Hepatic stellate cell (primary cell): ENCODE measurements at regions not wholly inside any gene's neighbourhood (a gene's known extent, or its start where the extent isn't known, plus 50 kb on each side); places are given as distances from the start of the nearest gene placed in this dataset.

Experiments
- DNase-seq: peaks from one replicate; pipeline ENCODE4 v3.0.0; 2011; ENCODE audit warnings: low spot score

DNA sequence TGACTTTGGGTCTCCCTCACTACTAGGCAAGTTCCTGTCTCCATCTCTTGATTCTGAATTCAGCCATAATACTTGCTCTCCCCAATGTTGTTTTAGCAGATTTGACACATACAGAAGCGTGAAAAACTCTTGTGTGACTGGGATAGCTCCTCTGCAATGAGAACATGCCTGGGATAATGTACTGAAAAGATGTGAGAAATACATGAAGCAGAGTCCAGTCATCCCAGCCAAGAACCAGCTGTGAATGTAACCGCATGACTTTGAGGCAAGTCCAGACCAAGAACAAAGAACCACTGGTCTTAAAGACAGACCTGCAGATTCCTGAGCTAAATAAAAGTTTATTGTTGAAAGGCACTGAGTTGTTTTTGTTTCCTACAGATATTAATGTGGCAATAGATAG, 135.0 kb downstream of the NMUR2 start:
- no peak for DNase-seq

DNA sequence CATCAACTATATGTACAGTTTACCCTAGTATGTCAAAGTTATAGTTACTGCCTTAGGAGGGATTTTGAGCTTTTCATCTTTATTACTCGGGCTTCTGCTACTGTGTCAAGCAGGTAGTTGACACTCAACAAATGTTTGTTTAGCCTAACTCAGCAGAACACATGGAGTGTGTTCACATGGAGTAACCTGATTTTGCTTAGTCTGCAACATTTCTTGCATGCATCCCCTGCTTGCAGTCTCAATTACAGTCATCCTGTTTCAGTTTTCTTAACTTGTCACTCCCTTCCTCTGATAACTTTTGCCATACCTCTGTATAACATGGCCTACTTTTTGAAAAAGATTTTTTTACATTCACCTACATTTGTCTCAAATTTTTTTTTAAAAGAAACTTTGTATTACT, 135.5 kb downstream of the NMUR2 start:
- DNase-seq, result no peak

- DNase-seq, result no peak
Observed at GRCh38 chr5:152264645-152265254, 140.3 kb downstream of the NMUR2 start.

GRCh38 chr5:152262667-152263066, 142.4 kb downstream of the NMUR2 start:
- DNase-seq, result no peak

DNA sequence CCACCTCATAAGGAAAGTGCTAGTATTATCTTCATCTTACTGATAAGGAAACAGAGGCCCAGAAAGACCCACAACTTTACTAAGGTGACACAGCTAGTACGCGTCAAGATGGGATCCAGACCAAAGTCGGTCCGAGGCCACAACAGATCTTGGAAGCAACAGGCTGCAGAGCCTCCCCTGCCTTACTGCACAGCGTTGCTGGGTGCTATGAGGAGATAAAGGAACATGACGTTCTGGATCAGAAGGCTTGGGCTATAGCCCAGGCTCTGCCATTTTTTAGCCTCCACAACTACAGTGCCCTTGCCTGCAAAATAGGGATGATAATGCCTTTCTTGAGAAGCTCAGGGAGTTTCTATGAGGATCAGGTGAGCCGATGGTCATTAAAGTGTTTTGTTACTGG, 144.1 kb downstream of the NMUR2 start:
- DNase-seq, result no peak

GRCh38 chr5:152259702-152260101, 145.4 kb downstream of the NMUR2 start:
- no peak for DNase-seq

- DNase-seq, result no peak
Observed at GRCh38 chr5:152256580-152256979, 148.5 kb downstream of the NMUR2 start.

- DNase-seq, result no peak
Observed at GRCh38 chr5:152255411-152255810, 149.7 kb downstream of the NMUR2 start.

DNA sequence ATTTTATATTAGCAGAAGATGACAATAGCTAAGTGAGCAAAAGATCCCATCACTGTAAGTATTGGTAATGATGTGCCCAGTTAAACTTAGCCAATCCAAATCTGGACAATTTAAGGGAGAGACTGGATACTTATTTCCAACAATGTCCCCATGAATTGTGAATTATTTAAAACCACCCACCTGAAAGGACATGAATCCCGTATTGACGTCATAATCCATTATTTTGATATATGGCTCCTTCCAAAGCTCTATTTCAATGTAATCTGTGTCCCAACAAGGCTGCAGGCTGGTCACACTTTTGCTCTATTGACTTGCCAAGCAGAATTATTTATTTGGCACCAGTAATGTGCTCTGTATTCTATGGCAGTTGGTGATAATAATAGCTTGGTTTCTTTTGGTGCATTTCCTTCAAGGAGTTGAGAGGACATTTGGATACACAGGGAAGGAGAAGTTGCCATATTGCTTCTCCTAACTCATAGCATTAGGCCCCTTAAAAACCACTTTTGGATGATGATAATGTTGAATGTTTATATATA, 157.2 kb downstream of the NMUR2 start:
- DNase-seq, result no peak

DNA sequence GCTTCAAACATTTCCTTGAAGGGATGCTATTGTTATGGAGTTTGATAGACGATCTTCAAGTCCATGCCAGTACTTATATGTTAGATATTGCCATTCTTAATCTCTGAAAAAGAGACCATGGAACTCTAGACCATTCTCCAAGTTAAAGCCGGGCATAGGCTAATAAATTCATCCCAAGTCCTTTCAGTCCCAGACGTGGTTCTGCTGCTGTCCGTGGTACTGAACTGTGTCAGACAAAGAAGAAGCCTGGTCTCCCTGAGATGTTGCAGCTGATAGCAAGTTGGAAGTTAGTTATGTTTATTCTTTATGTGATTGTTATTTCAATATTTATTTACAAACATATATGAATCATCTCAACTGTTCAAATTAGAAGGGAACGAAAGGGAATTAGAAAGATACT, 158.7 kb downstream of the NMUR2 start:
- DNase-seq, result no peak

DNA sequence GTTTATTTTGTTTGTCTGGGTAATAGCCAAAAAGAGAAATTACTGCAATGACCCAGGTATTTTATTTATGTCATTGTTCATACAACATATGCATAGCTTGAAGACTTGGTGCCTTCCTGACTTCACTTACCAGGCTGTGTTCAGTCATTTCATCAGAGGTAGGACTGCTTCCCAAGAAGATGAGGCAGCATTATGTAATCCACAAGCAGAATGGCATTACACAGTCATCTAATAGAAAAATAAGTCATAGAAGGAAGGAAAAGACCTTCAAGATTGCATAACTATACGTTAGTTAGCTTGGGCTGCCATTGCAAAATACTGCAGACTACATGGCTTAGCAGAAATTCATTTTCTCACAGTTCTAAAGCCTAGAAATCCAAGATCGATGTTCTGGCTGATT, 167.5 kb downstream of the NMUR2 start:
- no peak for DNase-seq

DNA sequence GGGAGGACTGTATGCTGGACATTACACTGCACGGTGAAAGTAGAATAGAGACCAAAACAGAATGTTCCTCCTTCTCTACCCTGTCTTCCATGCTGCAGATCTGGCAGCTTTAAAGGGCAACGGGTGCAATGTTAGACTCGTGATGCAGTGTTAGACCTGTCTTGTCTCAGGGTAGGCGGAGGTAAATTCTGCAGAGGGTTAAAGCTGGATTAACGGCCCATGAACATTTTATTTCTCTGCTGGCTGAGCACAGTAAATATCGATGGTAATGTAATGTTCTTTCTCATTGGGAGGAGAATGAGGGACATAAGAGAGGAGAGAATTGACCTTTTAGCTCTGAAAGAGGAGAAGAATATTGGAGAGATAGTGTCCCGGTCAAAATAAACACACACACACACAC, 178.9 kb downstream of the NMUR2 start:
- no peak for DNase-seq

DNA sequence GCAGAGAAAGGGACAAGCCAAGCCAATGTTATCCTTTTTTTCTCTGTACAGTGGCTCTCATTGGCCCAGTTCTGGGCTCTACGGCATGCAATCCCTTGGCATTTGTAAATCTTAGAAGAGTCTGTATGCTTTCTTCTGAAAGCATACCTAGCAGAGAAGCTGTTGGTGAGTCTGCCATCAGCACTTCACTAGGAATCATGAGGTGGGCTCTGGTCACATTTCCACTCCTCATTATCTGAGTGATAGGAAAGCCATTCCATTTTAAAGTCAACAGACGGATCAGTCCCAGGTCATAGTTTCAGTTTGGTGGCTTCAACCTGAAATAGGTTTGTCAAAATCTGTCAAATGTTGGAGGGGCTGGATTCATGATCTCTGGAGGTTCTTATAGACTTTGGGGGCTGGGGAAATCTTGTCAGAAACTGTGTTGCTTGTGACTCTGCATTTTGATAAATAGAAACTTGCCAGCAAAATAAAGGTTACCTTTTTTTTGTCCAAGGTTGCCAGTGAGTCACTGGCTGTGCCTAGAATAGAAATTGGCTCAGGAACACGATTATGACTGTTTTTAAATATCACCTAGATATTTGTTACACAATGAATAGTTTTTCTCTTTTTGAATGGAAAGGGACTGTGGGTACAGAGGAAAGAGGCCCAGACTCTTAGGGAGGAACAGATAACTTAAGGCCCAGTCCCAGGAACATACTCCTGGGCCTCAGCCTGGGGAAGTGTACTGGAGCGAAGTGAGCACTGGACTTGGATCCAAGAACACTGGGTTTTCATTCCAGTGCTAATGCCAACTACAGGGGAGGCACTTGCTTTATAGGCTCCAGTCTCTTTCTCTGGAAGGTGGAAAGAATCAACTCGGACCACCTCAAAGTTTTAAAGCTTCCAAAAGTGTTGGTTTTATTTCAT, 183.1 kb downstream of the NMUR2 start:
- no peak for DNase-seq

DNA sequence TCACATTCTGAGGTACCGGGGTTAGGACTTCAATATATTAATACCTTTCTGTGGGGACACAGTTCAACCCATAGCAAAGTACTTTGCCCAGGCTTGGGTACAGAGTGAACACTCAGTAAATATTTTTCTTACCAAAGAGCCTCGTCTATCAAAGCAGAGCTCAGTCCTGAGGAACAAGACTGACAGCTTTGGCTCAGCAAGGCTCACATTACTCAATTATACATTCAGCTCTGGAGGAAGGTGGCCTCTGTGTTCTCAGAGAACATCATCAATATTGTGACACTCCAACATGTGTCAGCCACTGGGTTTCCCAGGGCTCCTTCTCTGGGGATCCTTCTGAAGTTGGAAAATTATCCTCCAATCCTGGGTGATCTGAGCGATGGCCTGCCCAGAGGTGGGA, 186.4 kb downstream of the NMUR2 start:
- DNase-seq, result no peak

DNA sequence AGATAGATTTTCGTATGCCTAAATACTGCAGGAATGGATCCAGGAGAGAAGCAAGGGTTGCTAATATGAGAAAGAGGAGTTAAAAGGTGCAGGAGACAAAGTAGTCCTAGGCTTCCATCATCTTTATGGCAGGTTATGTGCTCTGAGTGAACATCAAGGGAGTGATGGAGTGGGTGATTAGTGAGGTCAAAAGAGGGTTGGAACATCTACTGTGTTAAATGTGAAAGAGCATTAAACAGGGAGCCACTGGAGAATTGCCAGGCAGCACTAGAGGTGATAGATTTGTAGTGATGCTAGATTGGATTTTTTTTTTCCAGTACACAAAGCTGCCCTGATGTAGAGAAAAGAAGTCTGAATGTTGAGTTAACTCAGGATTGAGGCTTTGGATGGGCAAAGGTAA, 199.3 kb downstream of the NMUR2 start:
- DNase-seq, result no peak

DNA sequence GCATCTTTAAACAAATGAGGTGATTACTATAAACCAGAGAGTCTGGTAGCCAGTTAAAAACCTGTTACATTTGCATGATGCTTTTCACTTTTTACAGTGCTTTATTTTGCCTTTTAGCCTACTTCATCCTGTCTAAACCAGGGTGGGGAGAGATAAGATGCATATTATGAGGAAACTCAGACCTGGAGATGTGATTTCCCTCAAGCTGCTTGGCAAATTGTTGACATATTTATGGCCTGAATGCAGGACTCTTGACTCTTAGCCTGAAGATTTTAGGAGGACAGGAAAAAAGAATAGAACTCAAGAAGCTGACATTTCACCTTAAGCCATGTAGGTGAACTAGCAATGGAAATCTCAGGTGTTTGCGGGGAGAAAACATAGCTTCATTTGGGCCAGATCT, 202.8 kb downstream of the NMUR2 start:
- DNase-seq, result no peak

DNA sequence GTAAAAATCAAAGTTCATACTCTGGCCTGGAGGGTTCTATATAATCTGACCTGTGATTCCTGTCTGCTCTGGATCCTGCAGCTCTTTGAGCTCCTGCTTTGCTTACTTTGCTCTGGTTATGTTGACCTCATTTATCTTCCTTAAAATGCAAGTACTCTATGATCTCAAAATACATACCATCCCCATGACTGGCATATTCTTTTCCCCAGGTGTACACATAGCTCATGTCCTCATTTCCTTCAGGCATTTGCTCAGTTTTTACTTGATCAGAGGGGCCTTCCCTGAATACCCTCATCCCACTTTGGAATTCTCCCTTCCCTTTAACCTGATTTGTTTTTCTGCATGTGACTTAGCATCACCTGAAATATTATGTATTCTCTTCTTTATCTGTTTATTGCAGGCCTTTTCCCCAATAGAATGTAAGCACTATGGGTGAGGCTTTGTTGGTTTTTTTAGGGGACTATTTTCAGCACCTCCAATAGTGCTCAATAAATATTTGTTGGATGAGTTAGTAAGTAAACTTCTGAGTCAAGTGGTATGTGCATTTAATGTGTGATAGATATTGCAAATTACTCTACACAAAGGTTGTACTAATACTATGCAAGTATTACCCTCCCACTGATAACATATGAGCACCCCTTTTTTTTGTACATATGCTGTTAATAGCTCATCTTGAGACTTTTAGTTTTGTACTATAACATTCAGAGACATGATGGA, 211.5 kb downstream of the NMUR2 start:
- DNase-seq, result no peak

DNA sequence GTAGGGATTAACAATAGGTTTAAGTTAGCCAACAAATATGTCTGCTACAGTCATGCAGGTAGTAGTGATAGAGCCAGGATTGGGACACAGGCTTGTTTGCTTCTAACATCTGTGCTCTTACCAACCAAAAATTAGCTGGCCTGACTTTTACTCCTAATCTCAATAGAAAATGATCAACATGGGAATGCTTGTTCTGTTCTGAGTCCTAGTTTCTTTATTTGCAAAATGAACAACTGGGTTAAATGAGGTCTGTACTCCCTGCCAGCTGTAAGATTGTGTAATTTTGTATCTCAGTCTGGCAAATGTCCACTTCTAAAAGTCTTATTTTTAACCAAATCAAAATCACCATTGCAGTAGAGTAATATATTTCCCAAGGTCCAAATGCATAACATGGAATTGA, 216.8 kb downstream of the NMUR2 start:
- no peak for DNase-seq

DNA sequence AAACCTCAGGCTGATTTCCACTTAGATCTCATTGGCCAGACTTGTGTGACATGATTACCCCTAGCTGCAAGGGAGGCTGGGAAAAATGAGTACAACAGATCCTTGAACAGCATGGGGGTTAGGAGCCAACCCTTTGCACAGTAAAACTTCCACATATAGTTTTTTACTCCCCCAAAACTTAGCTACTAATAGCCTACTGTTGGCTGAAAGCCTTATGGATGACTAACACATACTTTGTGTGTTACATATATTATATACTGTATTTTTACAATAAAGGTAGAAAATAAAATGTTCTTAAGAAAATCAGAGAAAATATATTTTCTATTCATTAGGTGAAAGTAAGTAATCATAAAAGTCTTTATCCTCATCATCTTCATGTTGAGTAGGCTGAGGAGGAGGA, 217.4 kb downstream of the NMUR2 start:
- no peak for DNase-seq

- no peak for DNase-seq
Observed at GRCh38 chr5:152185547-152186245, 219.4 kb downstream of the NMUR2 start.

DNA sequence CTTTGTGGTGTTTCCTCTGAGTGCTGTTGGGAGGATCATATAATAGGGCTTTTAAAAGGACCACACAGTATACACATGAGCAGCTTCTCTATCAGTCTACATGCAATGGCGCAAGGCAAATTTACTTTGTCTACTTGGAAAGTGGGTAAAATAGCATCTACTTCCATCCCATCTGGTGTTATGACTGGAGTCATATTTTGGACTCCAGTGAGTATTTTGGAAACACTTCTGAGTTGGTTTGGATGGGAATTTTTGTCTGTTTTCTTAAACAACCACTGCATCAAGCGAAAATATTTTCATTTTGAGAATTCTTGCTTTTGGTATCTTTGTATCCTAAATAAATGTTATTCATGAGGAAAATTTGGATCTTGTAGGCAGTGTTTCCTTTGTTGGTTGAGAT, 220.8 kb downstream of the NMUR2 start:
- no peak for DNase-seq

DNA sequence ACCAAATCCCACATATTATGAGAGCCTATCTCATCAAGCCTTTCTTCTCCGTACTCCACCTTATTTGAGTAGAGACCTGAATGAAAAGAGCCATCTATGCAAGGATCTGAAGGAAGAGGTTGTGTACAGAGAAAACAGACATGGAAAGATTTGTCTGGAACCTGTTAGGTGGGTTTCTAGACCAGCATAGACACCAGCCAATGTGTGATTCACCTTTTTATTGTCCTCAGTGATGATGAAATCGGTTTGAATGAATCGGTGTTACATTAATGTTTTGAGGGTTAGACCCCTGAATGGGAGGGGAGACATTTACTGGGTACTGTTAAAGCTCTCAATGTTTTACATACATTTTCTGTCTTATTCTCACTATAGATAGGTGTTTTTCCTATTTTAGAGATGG, 223.6 kb downstream of the NMUR2 start:
- no peak for DNase-seq
